ENCODE measurements at regions not wholly inside any gene's neighbourhood (a gene's known extent, or its start where the extent isn't known, plus 50 kb on each side); places are given as distances from the start of the nearest gene placed in this dataset.

GRCh38 chr12:115088995-115089841, 405.2 kb upstream of the TBX3 start:
- 84% methylated on average over 13 of the region's 13 CpGs for WGBS (ENCODE audit: low lambda C conversion rate)
- Histone ChIP-seq H3K9me3 (no peaks in the 10 kb centered on the region), H3K9me2 (no peaks in the 10 kb centered on the region), H3K27ac (ENCODE audit: low read depth in 2 of 2, low read length in 1 of 2) (no peak overlapping the region), H3K79me2 (ENCODE audit: insufficient read depth) (no peaks in the 10 kb centered on the region), H3K4me2 (no peak overlapping the region), H3K4me3 (ENCODE audit: low read depth in 2 of 2, low read length in 1 of 2) (no peak overlapping the region), H3K36me3 (replicated peaks in 1 of 2; ENCODE audit: control insufficient read depth in 1 of 2, insufficient read depth in 2 of 2, low read length in 1 of 2) (no peaks in the 10 kb centered on the region), H2AFZ (ENCODE audit: low read depth) (no peak overlapping the region), H3K9ac (no peak overlapping the region), H3K27me3 (ENCODE audit: insufficient read depth) (no peaks in the 10 kb centered on the region), H3F3A (replicated peaks; ENCODE audit: insufficient read depth) (no peaks in the 10 kb centered on the region), H3K4me1 (ENCODE audit: control insufficient read depth in 1 of 2, insufficient read depth in 2 of 2, low read depth in 1 of 2, low read length in 1 of 2) (peaks cover 0 to 11% of the 10 kb centered on the region in 2 experiments; a peak in 2 of 4 replicates), H4K20me1 (ENCODE audit: insufficient read depth) (no peaks in the 10 kb centered on the region)
- DNase-seq: no peak
- no peak for TF ChIP-seq SIN3A (IDR thresholded peaks at IDR 0.05; ENCODE audit: borderline replicate concordance, low read depth, low read length)
- TF ChIP-seq FOSL2 (IDR thresholded peaks at IDR 0.05; ENCODE audit: borderline replicate concordance, low read depth): no peak
- no peak for TF ChIP-seq MAX (IDR thresholded peaks at IDR 0.05; ENCODE audit: low read depth)
- no peak for TF ChIP-seq PBX3 (IDR thresholded peaks at IDR 0.05)
- TF ChIP-seq SMC3 (IDR thresholded peaks at IDR 0.05; ENCODE audit: low read depth, low read length): no peak
- TF ChIP-seq TEAD4 (IDR thresholded peaks at IDR 0.05; ENCODE audit: borderline replicate concordance, insufficient read depth): no peak
- no peak for TF ChIP-seq RXRA (IDR thresholded peaks at IDR 0.05; ENCODE audit: borderline replicate concordance, low read depth)
- TF ChIP-seq POLR2AphosphoS5 (IDR thresholded peaks at IDR 0.05; ENCODE audit: low read depth, low read length): no peak
- TF ChIP-seq RCOR1 (IDR thresholded peaks at IDR 0.05; ENCODE audit: low read length): no peak
- TF ChIP-seq GABPA (IDR thresholded peaks at IDR 0.05; ENCODE audit: low read depth): no peak
- TF ChIP-seq TAF1 (IDR thresholded peaks at IDR 0.05; ENCODE audit: borderline replicate concordance, low read depth, low read length): no peak
- no peak for TF ChIP-seq CHD2 (IDR thresholded peaks at IDR 0.05; ENCODE audit: low read length, partially characterized antibody)
- no peak for TF ChIP-seq USF2 (IDR thresholded peaks at IDR 0.05; ENCODE audit: borderline replicate concordance, low read depth, low read length)
- TF ChIP-seq JUND (IDR thresholded peaks at IDR 0.05): no peak
- TF ChIP-seq MXI1 (IDR thresholded peaks at IDR 0.05; ENCODE audit: low read depth, low read length): no peak
- no peak for TF ChIP-seq CTCF (IDR thresholded peaks at IDR 0.05)
- TF ChIP-seq IRF3 (IDR thresholded peaks at IDR 0.05; ENCODE audit: low read depth, low read length): no peak
- no peak for TF ChIP-seq TCF12 (IDR thresholded peaks at IDR 0.05)
- TF ChIP-seq RAD21 (IDR thresholded peaks at IDR 0.05; ENCODE audit: low read length): no peak
- TF ChIP-seq FOXJ3 (CRISPR knock-in tag; IDR thresholded peaks at IDR 0.05): no peak
- ChIA-PET POLR2A (no interaction called here), CTCF (interaction anchor here (1.0 kb wide), 1 partner anchor 9 kb away, joined by 3 read pairs; no protein-coding TSS in a partner anchor)

Data from SK-N-SH (cell line).